Transverse colon (tissue), 4 donors: ENCODE measurements at regions not wholly inside any gene's neighbourhood (a gene's known extent, or its start where the extent isn't known, plus 50 kb on each side); places are given as distances from the start of the nearest gene placed in this dataset.

Source experiments
- POLR2AphosphoS5 ChIP-seq, 3 donors: sonication (generic); formaldehyde crosslinking; IDR thresholded peaks; one replicate each; pipeline ENCODE4 v1.6.1; 2016; ENCODE audit warnings: antibody characterized with exemption in 3 of 3
- TF ChIP-seq, protein P1 (sequence below), 5 experiments: fragments of 200-600 bp in 3 of 5; fragments of 450-650 bp in 2 of 5; sonication (generic) in 3 of 5; IDR thresholded peaks; 1 replicate in 2 of 5; 2 replicates in 3 of 5; pipeline ENCODE4 v1.5.1; 2016 to 2017; ENCODE audit warnings: antibody characterized with exemption in 5 of 5, inconsistent platforms in 3 of 5, mild to moderate bottlenecking in 2 of 5, moderate library complexity in 1 of 5

DNA sequence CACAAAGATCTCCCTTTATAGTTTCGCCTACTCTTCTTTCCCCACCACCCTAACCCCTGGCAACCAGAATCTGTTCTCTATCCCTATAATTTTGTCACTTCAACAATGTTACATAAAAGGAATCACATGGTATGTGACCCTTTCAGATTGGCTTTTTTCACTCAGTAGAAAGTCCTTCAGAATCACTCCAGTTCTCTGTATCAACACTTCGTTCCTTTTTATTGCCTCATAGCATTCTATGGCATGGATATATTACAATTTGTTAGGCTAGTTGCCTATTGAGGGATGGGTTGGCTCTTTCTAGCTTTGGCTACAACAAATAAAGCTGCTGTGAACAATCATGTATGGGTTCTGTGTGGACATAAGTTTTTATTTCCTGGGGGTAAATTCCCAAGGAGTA is 163.1 kb downstream of the RPIA start:
- TF ChIP-seq, protein P1, sequence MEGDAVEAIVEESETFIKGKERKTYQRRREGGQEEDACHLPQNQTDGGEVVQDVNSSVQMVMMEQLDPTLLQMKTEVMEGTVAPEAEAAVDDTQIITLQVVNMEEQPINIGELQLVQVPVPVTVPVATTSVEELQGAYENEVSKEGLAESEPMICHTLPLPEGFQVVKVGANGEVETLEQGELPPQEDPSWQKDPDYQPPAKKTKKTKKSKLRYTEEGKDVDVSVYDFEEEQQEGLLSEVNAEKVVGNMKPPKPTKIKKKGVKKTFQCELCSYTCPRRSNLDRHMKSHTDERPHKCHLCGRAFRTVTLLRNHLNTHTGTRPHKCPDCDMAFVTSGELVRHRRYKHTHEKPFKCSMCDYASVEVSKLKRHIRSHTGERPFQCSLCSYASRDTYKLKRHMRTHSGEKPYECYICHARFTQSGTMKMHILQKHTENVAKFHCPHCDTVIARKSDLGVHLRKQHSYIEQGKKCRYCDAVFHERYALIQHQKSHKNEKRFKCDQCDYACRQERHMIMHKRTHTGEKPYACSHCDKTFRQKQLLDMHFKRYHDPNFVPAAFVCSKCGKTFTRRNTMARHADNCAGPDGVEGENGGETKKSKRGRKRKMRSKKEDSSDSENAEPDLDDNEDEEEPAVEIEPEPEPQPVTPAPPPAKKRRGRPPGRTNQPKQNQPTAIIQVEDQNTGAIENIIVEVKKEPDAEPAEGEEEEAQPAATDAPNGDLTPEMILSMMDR (IDR thresholded peaks at IDR 0.05): no peak
- no peak for TF ChIP-seq POLR2AphosphoS5 (IDR thresholded peaks at IDR 0.05)
